SHP77 (cell line): ENCODE measurements at regions not wholly inside any gene's neighbourhood (a gene's known extent, or its start where the extent isn't known, plus 50 kb on each side); places are given as distances from the start of the nearest gene placed in this dataset.

Source experiments
- DNase-seq, 2 experiments: peaks; one replicate each; lab custom pipeline; 2025; lab: John Stamatoyannopoulos, UW

- no peak for DNase-seq
Observed at GRCh38 chr13:102993348-102993747, 72.9 kb downstream of the SLC10A2 start.

GRCh38 chr13:102984210-102984609, 82.0 kb downstream of the SLC10A2 start:
- DNase-seq, result no peak

GRCh38 chr13:102983496-102983895, 82.7 kb downstream of the SLC10A2 start:
- no peak for DNase-seq

- DNase-seq, result no peak
Observed at GRCh38 chr13:102980331-102980982, 85.8 kb downstream of the SLC10A2 start.

GRCh38 chr13:102978168-102978567, 88.0 kb downstream of the SLC10A2 start:
- no peak for DNase-seq

GRCh38 chr13:102977471-102977870, 88.7 kb downstream of the SLC10A2 start:
- DNase-seq, result no peak

GRCh38 chr13:102974317-102975087, 91.7 kb downstream of the SLC10A2 start:
- no peak for DNase-seq

GRCh38 chr13:102972191-102972590, 94.0 kb downstream of the SLC10A2 start:
- DNase-seq, result no peak

GRCh38 chr13:102970542-102970941, 95.7 kb downstream of the SLC10A2 start:
- DNase-seq, result no peak

GRCh38 chr13:102968572-102969228, 97.5 kb downstream of the SLC10A2 start:
- DNase-seq, result no peak

GRCh38 chr13:102965802-102966201, 100.4 kb downstream of the SLC10A2 start:
- no peak for DNase-seq

- DNase-seq, result no peak
Observed at GRCh38 chr13:102962430-102962829, 103.8 kb downstream of the SLC10A2 start.

GRCh38 chr13:102960959-102961358, 105.3 kb downstream of the SLC10A2 start:
- no peak for DNase-seq

- DNase-seq, result no peak
Observed at GRCh38 chr13:102956449-102956848, 109.8 kb downstream of the SLC10A2 start.

GRCh38 chr13:102954350-102954749, 108.5 kb downstream of the ERCC5 start:
- DNase-seq, result no peak

- no peak for DNase-seq
Observed at GRCh38 chr13:102951808-102952207, 106.0 kb downstream of the ERCC5 start.

GRCh38 chr13:102947745-102948405, 102.0 kb downstream of the ERCC5 start:
- DNase-seq, result peak; percentile 39 to 72

- DNase-seq, result no peak
Observed at GRCh38 chr13:102945886-102946285, 100.1 kb downstream of the ERCC5 start.

- no peak for DNase-seq
Observed at GRCh38 chr13:102945324-102945815, 99.5 kb downstream of the ERCC5 start.

- no peak for DNase-seq
Observed at GRCh38 chr13:102944821-102945220, 99.0 kb downstream of the ERCC5 start.

- DNase-seq, result no peak
Observed at GRCh38 chr13:102940770-102941169, 94.9 kb downstream of the ERCC5 start.

- DNase-seq, result peak in 1 of 2 experiments; percentile 11
Observed at GRCh38 chr13:102940143-102940542, 94.3 kb downstream of the ERCC5 start.
